Astrocyte (in vitro differentiated cells and primary cell): ENCODE measurements at regions not wholly inside any gene's neighbourhood (a gene's known extent, or its start where the extent isn't known, plus 50 kb on each side); places are given as distances from the start of the nearest gene placed in this dataset.

Experiments
- EZH2 ChIP-seq: IDR thresholded peaks from 2 replicates; pipeline ENCODE4 v1.6.1; 2012; ENCODE audit warnings: mild to moderate bottlenecking, low read length, inconsistent platforms; ENCODE audit not compliant: insufficient read depth
- TF ChIP-seq, protein P1 (sequence below): IDR thresholded peaks from 2 replicates; pipeline ENCODE4 v1.5.1; 2011; ENCODE audit warnings: low read depth, mild to moderate bottlenecking, inconsistent platforms, low read length, moderate library complexity; ENCODE audit not compliant: insufficient read depth

DNA sequence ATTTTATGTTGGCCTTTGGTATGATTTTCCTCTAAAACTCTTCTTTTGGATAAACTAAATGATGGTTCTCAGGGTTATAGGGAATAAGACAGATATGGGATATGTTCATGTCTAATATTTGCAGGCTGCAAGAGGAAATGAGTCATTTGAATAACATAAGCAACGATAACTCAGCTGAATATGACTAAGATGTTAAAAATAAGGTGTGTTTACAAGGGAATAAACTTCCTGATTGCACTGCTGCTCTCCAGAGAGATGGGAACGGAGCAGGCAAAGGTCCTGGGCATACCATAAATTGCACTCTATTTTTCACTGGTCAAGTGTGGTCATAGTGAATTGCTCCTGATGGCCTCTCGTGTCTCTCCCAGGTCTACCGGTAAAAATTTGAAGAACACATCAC lies 666.2 kb downstream of the TOX3 start:
- TF ChIP-seq, protein P1, sequence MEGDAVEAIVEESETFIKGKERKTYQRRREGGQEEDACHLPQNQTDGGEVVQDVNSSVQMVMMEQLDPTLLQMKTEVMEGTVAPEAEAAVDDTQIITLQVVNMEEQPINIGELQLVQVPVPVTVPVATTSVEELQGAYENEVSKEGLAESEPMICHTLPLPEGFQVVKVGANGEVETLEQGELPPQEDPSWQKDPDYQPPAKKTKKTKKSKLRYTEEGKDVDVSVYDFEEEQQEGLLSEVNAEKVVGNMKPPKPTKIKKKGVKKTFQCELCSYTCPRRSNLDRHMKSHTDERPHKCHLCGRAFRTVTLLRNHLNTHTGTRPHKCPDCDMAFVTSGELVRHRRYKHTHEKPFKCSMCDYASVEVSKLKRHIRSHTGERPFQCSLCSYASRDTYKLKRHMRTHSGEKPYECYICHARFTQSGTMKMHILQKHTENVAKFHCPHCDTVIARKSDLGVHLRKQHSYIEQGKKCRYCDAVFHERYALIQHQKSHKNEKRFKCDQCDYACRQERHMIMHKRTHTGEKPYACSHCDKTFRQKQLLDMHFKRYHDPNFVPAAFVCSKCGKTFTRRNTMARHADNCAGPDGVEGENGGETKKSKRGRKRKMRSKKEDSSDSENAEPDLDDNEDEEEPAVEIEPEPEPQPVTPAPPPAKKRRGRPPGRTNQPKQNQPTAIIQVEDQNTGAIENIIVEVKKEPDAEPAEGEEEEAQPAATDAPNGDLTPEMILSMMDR, result no peak
- no peak for TF ChIP-seq EZH2
